IMR-90 (cell line): ENCODE measurements at regions not wholly inside any gene's neighbourhood (a gene's known extent, or its start where the extent isn't known, plus 50 kb on each side); places are given as distances from the start of the nearest gene placed in this dataset.

Experiments used
- ATAC-seq: fragments of 200-7000 bp; cut with Tn5 transposase; 2 replicates; pipeline ENCODE4 v1.9.1; 2020; ENCODE audit warnings: low read depth, mild to moderate bottlenecking, moderate library complexity
- BruUV-seq: library from RNA; stranded (reverse); fragments of 400-500 nt; replicated peaks from 2 replicates; lab custom pipeline; 2021; lab: Mats Ljungman, UMichigan
- CTCF ChIA-PET: fragments of 300-600 bp; formaldehyde crosslinking; extraction: SDS; loops from one replicate; lab custom pipeline; 2021; ENCODE audit warnings: antibody characterized with exemption; lab: Yijun Ruan, JAX
- POLR2A ChIA-PET: fragments of 300-600 bp; sonication (Branson Sonifier 250); formaldehyde crosslinking; loops from one replicate; lab custom pipeline; 2022; ENCODE audit warnings: antibody characterized with exemption; ENCODE audit not compliant: unreplicated experiment; lab: Charles Lee
- DNase-seq: peaks from one replicate; pipeline ENCODE4 v3.0.0; 2013
- H2AFZ ChIP-seq: replicated peaks from 2 replicates; pipeline ENCODE3; 2013; ENCODE audit warnings: low read length, mild to moderate bottlenecking; ENCODE audit not compliant: poor library complexity
- H2AK5ac ChIP-seq: 2 replicates; pipeline ENCODE4 v1.6.1; 2013; ENCODE audit warnings: low read depth, low read length, inconsistent platforms
- H2AK9ac ChIP-seq: replicated peaks from 2 replicates; pipeline ENCODE3; 2013; ENCODE audit warnings: mild to moderate bottlenecking, low read depth, low read length, moderate library complexity; ENCODE audit not compliant: poor library complexity
- H2BK120ac ChIP-seq: 2 replicates; pipeline ENCODE4 v1.6.1; 2013; ENCODE audit warnings: low read depth, low read length, inconsistent platforms
- H2BK15ac ChIP-seq: 3 replicates; pipeline ENCODE4 v1.6.1; 2013; ENCODE audit warnings: low read depth, low read length, inconsistent platforms
- H2BK20ac ChIP-seq: 2 replicates; pipeline ENCODE4 v1.6.1; 2013; ENCODE audit warnings: low read depth, mild to moderate bottlenecking, inconsistent platforms, low read length, moderate library complexity
- H2BK5ac ChIP-seq: 2 replicates; pipeline ENCODE4 v1.6.1; 2013; ENCODE audit warnings: mild to moderate bottlenecking, low read depth, low read length, inconsistent platforms; ENCODE audit not compliant: poor library complexity, severe bottlenecking
- H3K14ac ChIP-seq: replicated peaks from 2 replicates; pipeline ENCODE4 v1.6.1; 2013; ENCODE audit warnings: low read depth, low read length, inconsistent platforms
- H3K18ac ChIP-seq: 2 replicates; pipeline ENCODE4 v1.6.1; 2013; ENCODE audit warnings: low read depth, low read length, control low read depth
- H3K23ac ChIP-seq: 2 replicates; pipeline ENCODE4 v1.6.1; 2013; ENCODE audit warnings: low read depth, low read length, inconsistent platforms
- H3K27ac ChIP-seq: 2 replicates; pipeline ENCODE4 v1.5.1; 2013; ENCODE audit warnings: mild to moderate bottlenecking, control low read depth, low read length; ENCODE audit not compliant: insufficient read depth
- H3K27me3 ChIP-seq: 2 replicates; pipeline ENCODE4 v1.6.1; 2013; ENCODE audit warnings: low read length; ENCODE audit not compliant: control insufficient read depth, insufficient read depth
- H3K36me3 ChIP-seq: 2 replicates; pipeline ENCODE4 v1.6.1; 2013; ENCODE audit warnings: low read length, mixed read lengths; ENCODE audit not compliant: control insufficient read depth, insufficient read depth
- H3K4ac ChIP-seq: 2 replicates; pipeline ENCODE4 v1.6.1; 2013; ENCODE audit warnings: low read depth, low read length, inconsistent platforms
- H3K4me1 ChIP-seq: 2 replicates; pipeline ENCODE4 v1.6.1; 2013; ENCODE audit warnings: low read length, mixed read lengths; ENCODE audit not compliant: control insufficient read depth, insufficient read depth
- H3K4me2 ChIP-seq: 2 replicates; pipeline ENCODE4 v1.6.1; 2013; ENCODE audit warnings: low read depth, mild to moderate bottlenecking, control low read depth, low read length, moderate library complexity
- H3K4me3 ChIP-seq: 2 replicates; pipeline ENCODE4 v1.5.1; 2013; ENCODE audit warnings: low read depth, mild to moderate bottlenecking, control low read depth, low read length, moderate library complexity; ENCODE audit not compliant: insufficient read depth
- H3K56ac ChIP-seq: 2 replicates; pipeline ENCODE4 v1.6.1; 2013; ENCODE audit warnings: low read length, inconsistent platforms; ENCODE audit not compliant: insufficient read depth; ENCODE audit errors: extremely low read depth
- H3K79me1 ChIP-seq, 2 experiments: 2 replicates each; pipeline ENCODE4 v1.6.1; 2013; ENCODE audit warnings: low read length in 2 of 2, inconsistent platforms in 1 of 2, low read depth in 1 of 2
- H3K9ac ChIP-seq: 2 replicates; pipeline ENCODE4 v1.6.1; 2013; ENCODE audit warnings: low read depth, low read length, control low read depth
- H3K9me1 ChIP-seq: 2 replicates; pipeline ENCODE4 v1.6.1; 2013; ENCODE audit warnings: low read length, inconsistent platforms; ENCODE audit not compliant: insufficient read depth
- H3K9me3 ChIP-seq: 2 replicates; pipeline ENCODE4 v1.6.1; 2013; ENCODE audit warnings: low read length; ENCODE audit not compliant: control insufficient read depth, insufficient read depth
- H4K20me1 ChIP-seq: 2 replicates; pipeline ENCODE4 v1.6.1; 2013; ENCODE audit warnings: low read length, inconsistent platforms; ENCODE audit not compliant: insufficient read depth
- H4K5ac ChIP-seq: 2 replicates; pipeline ENCODE4 v1.6.1; 2013; ENCODE audit warnings: mild to moderate bottlenecking, low read depth, low read length, control low read depth
- H4K8ac ChIP-seq, 2 experiments: 2 replicates each; pipeline ENCODE4 v1.6.1; 2013; ENCODE audit warnings: low read depth in 2 of 2, low read length in 2 of 2, control low read depth in 1 of 2, inconsistent platforms in 1 of 2
- H4K91ac ChIP-seq: 2 replicates; pipeline ENCODE4 v1.6.1; 2013; ENCODE audit warnings: low read depth, low read length, inconsistent platforms; ENCODE audit not compliant: insufficient read depth
- BHLHE40 ChIP-seq: fragments of 150-350 bp; IDR thresholded peaks from 2 replicates; pipeline ENCODE4 v1.6.1; 2016; ENCODE audit warnings: mild to moderate bottlenecking, low read depth, low read length
- CEBPB ChIP-seq: IDR thresholded peaks from 2 replicates; pipeline ENCODE4 v1.6.1; 2012; ENCODE audit warnings: low read depth, low read length, improper control_type of control experiment
- CHD1 ChIP-seq: IDR thresholded peaks from 2 replicates; pipeline ENCODE4 v1.6.1; 2012; ENCODE audit warnings: low read depth, low read length, improper control_type of control experiment
- FOS ChIP-seq: fragments of 150-350 bp; IDR thresholded peaks from 2 replicates; pipeline ENCODE4 v1.6.1; 2016; ENCODE audit warnings: low read depth, low read length
- MAFK ChIP-seq: IDR thresholded peaks from 2 replicates; pipeline ENCODE4 v1.6.1; 2012; ENCODE audit warnings: low read depth, low read length, improper control_type of control experiment
- MAZ ChIP-seq: IDR thresholded peaks from 2 replicates; pipeline ENCODE4 v1.6.1; 2012; ENCODE audit warnings: low read depth, mild to moderate bottlenecking, low read length, improper control_type of control experiment, moderate library complexity, borderline replicate concordance
- MXI1 ChIP-seq: IDR thresholded peaks from 2 replicates; pipeline ENCODE4 v1.6.1; 2012; ENCODE audit warnings: low read depth, mild to moderate bottlenecking, low read length, moderate library complexity, borderline replicate concordance
- NFE2L2 ChIP-seq: fragments of 150-350 bp; IDR thresholded peaks from 2 replicates; pipeline ENCODE4 v1.6.1; 2016; ENCODE audit warnings: low read depth, mild to moderate bottlenecking, low read length
- POLR2A ChIP-seq: IDR thresholded peaks from 2 replicates; pipeline ENCODE4 v1.6.1; 2012; ENCODE audit warnings: mild to moderate bottlenecking, low read depth, low read length
- RFX5 ChIP-seq: IDR thresholded peaks from 2 replicates; pipeline ENCODE4 v1.8.0; 2012; ENCODE audit warnings: low read depth, mild to moderate bottlenecking, low read length, moderate library complexity
- SMC3 ChIP-seq: fragments of 150-350 bp; IDR thresholded peaks from 2 replicates; pipeline ENCODE4 v1.6.1; 2016; ENCODE audit warnings: low read depth, mild to moderate bottlenecking, antibody characterized with exemption, low read length, moderate library complexity
- WGBS, 2 experiments: methylation state at CpG; one replicate each; pipeline versions ENCODE4 v1.1.5 to v1.1.7; 2013; ENCODE audit warnings: missing lambda C conversion rate in 2 of 2; ENCODE audit not compliant: insufficient read length in 1 of 2; ENCODE audit errors: extremely low coverage in 2 of 2; 5-methylcytosine and 5-hydroxymethylcytosine counted together
- dilution Hi-C: fragments of 300-500 bp; cut with HindIII; formaldehyde crosslinking; loops from one replicate; pipeline ENCODE4 v1.14.3; 2018; ENCODE audit warnings: low sequenced_read_pairs; ENCODE audit not compliant: unreplicated experiment
- in situ Hi-C: fragments of 300-500 bp; cut with MboI; formaldehyde crosslinking; loops from 3 replicates; pipeline ENCODE4 v1.14.3; 2019; ENCODE audit warnings: low sequenced_read_pairs, inconsistent platforms, mixed read lengths
- intact Hi-C: fragments of 100-400 bp; cut with micrococcal nuclease; formaldehyde crosslinking; loops from 2 replicates; pipeline ENCODE4 v1.10.0; 2022
- TF ChIP-seq, protein P1 (sequence below): fragments of 150-350 bp; IDR thresholded peaks from 2 replicates; pipeline ENCODE4 v1.6.1; 2017; ENCODE audit warnings: mild to moderate bottlenecking, antibody characterized with exemption, low read length, low read depth
- TF ChIP-seq, protein P2 (sequence below): fragments of 150-350 bp; IDR thresholded peaks from 2 replicates; pipeline ENCODE4 v1.6.1; 2016; ENCODE audit warnings: low read depth, mild to moderate bottlenecking, low read length, moderate library complexity, borderline replicate concordance

DNA sequence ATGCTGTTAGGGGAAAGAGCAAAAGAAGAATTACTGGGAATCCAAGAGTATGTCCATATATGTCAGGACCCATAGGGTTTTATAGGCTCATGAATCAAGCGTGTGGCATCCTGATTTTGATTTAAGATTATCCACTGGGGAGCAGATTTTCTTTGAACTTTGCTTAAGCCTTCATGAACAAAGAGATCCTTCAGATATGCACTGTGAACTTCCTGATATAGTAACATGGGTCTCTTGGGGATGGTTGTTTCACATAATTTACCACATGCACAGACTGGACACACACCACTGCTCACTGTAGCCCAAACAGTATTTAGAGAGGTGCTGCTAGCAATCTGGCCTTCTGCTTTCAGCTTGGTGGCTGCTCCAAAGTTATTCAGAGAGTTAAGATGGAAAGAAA, 200.9 kb upstream of the ZPLD1 start:
- Histone ChIP-seq H3K4ac (no peak overlapping the region), H3K9me3 (no peaks in the 10 kb centered on the region), H3K18ac (no peak overlapping the region), H2BK15ac (no peak overlapping the region), H2AFZ (no peak overlapping the region), H2AK9ac (no peak overlapping the region), H2BK5ac (no peak overlapping the region), H4K91ac (no peak overlapping the region), H4K5ac (no peak overlapping the region), H3K23ac (no peak overlapping the region), H3K27ac (no peak overlapping the region), H3K36me3 (no peaks in the 10 kb centered on the region), H3K4me3 (no peak overlapping the region), H3K9ac (no peak overlapping the region), H2BK20ac (no peak overlapping the region), H4K20me1 (no peaks in the 10 kb centered on the region), H3K4me1 (no peaks in the 10 kb centered on the region), H3K4me2 (no peak overlapping the region), H3K56ac (no peak overlapping the region), H3K79me1 (no peaks in the 10 kb centered on the region), H2BK120ac (no peak overlapping the region), H3K14ac (no peak overlapping the region), H4K8ac (no peak overlapping the region), H2AK5ac (no peak overlapping the region), H3K9me1 (no peaks in the 10 kb centered on the region), H3K27me3 (peaks cover 16% of the 10 kb centered on the region)
- BruUV-seq, result no TSS peak
- in situ Hi-C loops (no loop called here), dilution Hi-C loops (loop anchor here (25.0 kb wide), 1 partner anchor 303 kb away; no protein-coding TSS in a partner anchor), intact Hi-C loops (no loop called here)
- DNase-seq (no peak), ATAC-seq (no peak)
- no CpG with 5 or more reads among the region's 1 CpG for WGBS, 2 experiments
- TF ChIP-seq BHLHE40 (no peak), MAFK (no peak), POLR2A (no peak), FOS (no peak), NFE2L2 (no peak), MAZ (no peak), MXI1 (no peak), CEBPB (no peak), SMC3 (no peak), RFX5 (no peak), CHD1 (no peak)
- TF ChIP-seq, protein P1, sequence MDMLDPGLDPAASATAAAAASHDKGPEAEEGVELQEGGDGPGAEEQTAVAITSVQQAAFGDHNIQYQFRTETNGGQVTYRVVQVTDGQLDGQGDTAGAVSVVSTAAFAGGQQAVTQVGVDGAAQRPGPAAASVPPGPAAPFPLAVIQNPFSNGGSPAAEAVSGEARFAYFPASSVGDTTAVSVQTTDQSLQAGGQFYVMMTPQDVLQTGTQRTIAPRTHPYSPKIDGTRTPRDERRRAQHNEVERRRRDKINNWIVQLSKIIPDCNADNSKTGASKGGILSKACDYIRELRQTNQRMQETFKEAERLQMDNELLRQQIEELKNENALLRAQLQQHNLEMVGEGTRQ, result no peak
- TF ChIP-seq, protein P2, sequence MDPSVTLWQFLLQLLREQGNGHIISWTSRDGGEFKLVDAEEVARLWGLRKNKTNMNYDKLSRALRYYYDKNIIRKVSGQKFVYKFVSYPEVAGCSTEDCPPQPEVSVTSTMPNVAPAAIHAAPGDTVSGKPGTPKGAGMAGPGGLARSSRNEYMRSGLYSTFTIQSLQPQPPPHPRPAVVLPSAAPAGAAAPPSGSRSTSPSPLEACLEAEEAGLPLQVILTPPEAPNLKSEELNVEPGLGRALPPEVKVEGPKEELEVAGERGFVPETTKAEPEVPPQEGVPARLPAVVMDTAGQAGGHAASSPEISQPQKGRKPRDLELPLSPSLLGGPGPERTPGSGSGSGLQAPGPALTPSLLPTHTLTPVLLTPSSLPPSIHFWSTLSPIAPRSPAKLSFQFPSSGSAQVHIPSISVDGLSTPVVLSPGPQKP, result no peak
- ChIA-PET CTCF (no interaction called here), POLR2A (no interaction called here)
